Astrocyte (in vitro differentiated cells and primary cell): ENCODE measurements at regions not wholly inside any gene's neighbourhood (a gene's known extent, or its start where the extent isn't known, plus 50 kb on each side); places are given as distances from the start of the nearest gene placed in this dataset.
A peak's percentile ranks its signal among the peaks of the same experiment; 100 is the strongest.

ENCODE experiments used
- DNase-seq: peaks from one replicate; pipeline ENCODE4 v3.0.0-alpha.2; 2010; ENCODE audit warnings: low read depth
- FAIRE-seq: peaks from 2 replicates; lab custom pipeline; 2011; peaks lifted over from hg19 to GRCh38; lab: Jason Lieb, UNC
- H2AFZ ChIP-seq: 2 replicates; pipeline ENCODE4 v1.6.0; 2012; ENCODE audit warnings: low read depth, low read length, inconsistent platforms
- H3K27ac ChIP-seq: 2 replicates; pipeline ENCODE4 v1.5.1; 2011; ENCODE audit warnings: low read depth, low read length, inconsistent platforms
- H3K27me3 ChIP-seq: 2 replicates; pipeline ENCODE4 v1.6.0; 2011; ENCODE audit warnings: low read length, inconsistent platforms; ENCODE audit not compliant: insufficient read depth
- H3K36me3 ChIP-seq: 2 replicates; pipeline ENCODE4 v1.5.1; 2011; ENCODE audit warnings: low read length, inconsistent platforms; ENCODE audit not compliant: insufficient read depth
- H3K4me1 ChIP-seq: 2 replicates; pipeline ENCODE4 v1.5.1; 2011; ENCODE audit warnings: low read length, inconsistent platforms; ENCODE audit not compliant: insufficient read depth
- H3K4me2 ChIP-seq: 2 replicates; pipeline ENCODE4 v1.6.0; 2012; ENCODE audit warnings: low read length, inconsistent platforms
- H3K4me3 ChIP-seq: 2 replicates; pipeline ENCODE4 v1.5.1; 2011; ENCODE audit warnings: low read depth, mild to moderate bottlenecking, low read length, inconsistent platforms; ENCODE audit not compliant: insufficient read depth
- H3K79me2 ChIP-seq: 2 replicates; pipeline ENCODE4 v1.6.0; 2012; ENCODE audit warnings: mild to moderate bottlenecking, low read length, inconsistent platforms; ENCODE audit not compliant: insufficient read depth
- H3K9ac ChIP-seq: 2 replicates; pipeline ENCODE4 v1.6.0; 2012; ENCODE audit warnings: mild to moderate bottlenecking, low read length, inconsistent platforms
- H3K9me3 ChIP-seq: 2 replicates; pipeline ENCODE4 v1.5.1; 2012; ENCODE audit warnings: low read depth, mild to moderate bottlenecking, low read length, inconsistent platforms; ENCODE audit not compliant: insufficient read depth
- H4K20me1 ChIP-seq: 2 replicates; pipeline ENCODE4 v1.6.0; 2012; ENCODE audit warnings: low read length, inconsistent platforms; ENCODE audit not compliant: insufficient read depth
- H3K27ac Mint-ChIP-seq: one replicate; pipeline ENCODE4 v1.8.0; 2021; ENCODE audit warnings: mild to moderate bottlenecking, mixed read lengths; ENCODE audit not compliant: unreplicated experiment
- H3K27me3 Mint-ChIP-seq: one replicate; pipeline ENCODE4 v1.8.0; 2021; ENCODE audit warnings: low read depth, mixed read lengths; ENCODE audit not compliant: unreplicated experiment
- H3K36me3 Mint-ChIP-seq: one replicate; pipeline ENCODE4 v1.8.0; 2021; ENCODE audit warnings: low read depth, mixed read lengths; ENCODE audit not compliant: unreplicated experiment
- H3K4me1 Mint-ChIP-seq: one replicate; pipeline ENCODE4 v1.8.0; 2021; ENCODE audit warnings: low read depth, mixed read lengths; ENCODE audit not compliant: unreplicated experiment
- H3K4me3 Mint-ChIP-seq: one replicate; pipeline ENCODE4 v1.8.0; 2021; ENCODE audit warnings: mild to moderate bottlenecking, moderate library complexity, mixed read lengths; ENCODE audit not compliant: unreplicated experiment
- H3K9me3 Mint-ChIP-seq: one replicate; pipeline ENCODE4 v1.8.0; 2021; ENCODE audit warnings: mild to moderate bottlenecking, mixed read lengths; ENCODE audit not compliant: unreplicated experiment
- CTCF ChIP-seq: IDR thresholded peaks from 2 replicates; pipeline ENCODE4 v1.5.1; 2011; ENCODE audit warnings: low read depth, mild to moderate bottlenecking, inconsistent platforms, low read length, moderate library complexity; ENCODE audit not compliant: insufficient read depth
- EZH2 ChIP-seq: IDR thresholded peaks from 2 replicates; pipeline ENCODE4 v1.6.1; 2012; ENCODE audit warnings: mild to moderate bottlenecking, low read length, inconsistent platforms; ENCODE audit not compliant: insufficient read depth

- FAIRE-seq = peak; percentile 50
Observed at GRCh38 chr5:74138721-74139120, 501.8 kb downstream of the ENC1 start.

GRCh38 chr5:74136276-74136825 is 504.2 kb downstream of the ENC1 start:
- H2AFZ ChIP-seq = no peak overlapping the region
- no peak overlapping the region for H3K4me3 ChIP-seq
- peaks cover 9% of the 10 kb centered on the region for H3K4me1 ChIP-seq
- no peaks in the 10 kb centered on the region for H3K9me3 Mint-ChIP-seq
- DNase-seq (no peak), FAIRE-seq (no peak)
- no peak overlapping the region for H3K4me2 ChIP-seq
- no peak overlapping the region for H3K9ac ChIP-seq
- peaks cover 22% of the 10 kb centered on the region for H3K27me3 Mint-ChIP-seq
- H3K4me1 Mint-ChIP-seq = peaks cover 6% of the 10 kb centered on the region
- no peaks in the 10 kb centered on the region for H4K20me1 ChIP-seq
- H3K79me2 ChIP-seq = no peaks in the 10 kb centered on the region
- no peak overlapping the region for H3K27ac Mint-ChIP-seq
- no peaks in the 10 kb centered on the region for H3K36me3 ChIP-seq
- TF ChIP-seq EZH2 (no peak), CTCF (no peak)
- H3K27ac ChIP-seq = no peak overlapping the region
- no peaks in the 10 kb centered on the region for H3K27me3 ChIP-seq
- H3K36me3 Mint-ChIP-seq = no peaks in the 10 kb centered on the region
- no peaks in the 10 kb centered on the region for H3K9me3 ChIP-seq
- H3K4me3 Mint-ChIP-seq = no peak overlapping the region

More at GRCh38 chr5:74138721-74139120, 501.8 kb downstream of the ENC1 start:
- H3K36me3 ChIP-seq = no peaks in the 10 kb centered on the region
- peaks cover 9% of the 10 kb centered on the region for H3K4me1 ChIP-seq
- no peak overlapping the region for H3K4me3 ChIP-seq
- no peaks in the 10 kb centered on the region for H3K36me3 Mint-ChIP-seq
- DNase-seq = no peak
- no peaks in the 10 kb centered on the region for H3K9me3 Mint-ChIP-seq
- H3K27me3 ChIP-seq = no peaks in the 10 kb centered on the region
- H2AFZ ChIP-seq = no peak overlapping the region
- H4K20me1 ChIP-seq = no peaks in the 10 kb centered on the region
- no peak overlapping the region for H3K27ac Mint-ChIP-seq
- peaks cover 12% of the 10 kb centered on the region for H3K27me3 Mint-ChIP-seq
- no peak for TF ChIP-seq CTCF
- no peak for TF ChIP-seq EZH2
- no peak overlapping the region for H3K4me2 ChIP-seq
- H3K4me3 Mint-ChIP-seq = no peak overlapping the region
- no peak overlapping the region for H3K27ac ChIP-seq
- H3K4me1 Mint-ChIP-seq = peaks cover 6% of the 10 kb centered on the region
- H3K79me2 ChIP-seq = no peaks in the 10 kb centered on the region
- no peaks in the 10 kb centered on the region for H3K9me3 ChIP-seq
- no peak overlapping the region for H3K9ac ChIP-seq

- Mint-ChIP-seq H3K4me1 (no peaks in the 10 kb centered on the region), H3K4me3 (no peak overlapping the region), H3K27me3 (peaks cover 22% of the 10 kb centered on the region), H3K27ac (no peak overlapping the region), H3K9me3 (no peaks in the 10 kb centered on the region), H3K36me3 (no peaks in the 10 kb centered on the region)
- Histone ChIP-seq H4K20me1 (no peaks in the 10 kb centered on the region), H3K27ac (no peak overlapping the region), H3K4me1 (no peaks in the 10 kb centered on the region), H3K79me2 (no peaks in the 10 kb centered on the region), H3K9ac (no peak overlapping the region), H3K27me3 (no peaks in the 10 kb centered on the region), H3K4me2 (no peak overlapping the region), H3K4me3 (no peak overlapping the region), H2AFZ (no peak overlapping the region), H3K9me3 (no peaks in the 10 kb centered on the region), H3K36me3 (no peaks in the 10 kb centered on the region)
- DNase-seq (no peak), FAIRE-seq (no peak)
- no peak for TF ChIP-seq CTCF
- no peak for TF ChIP-seq EZH2
Observed at GRCh38 chr5:74135033-74135432, 505.5 kb downstream of the ENC1 start.
